Naive thymus-derived CD4-positive, alpha-beta T cell (primary cell): ENCODE measurements at regions not wholly inside any gene's neighbourhood (a gene's known extent, or its start where the extent isn't known, plus 50 kb on each side); places are given as distances from the start of the nearest gene placed in this dataset.

Source experiments
- ATAC-seq: fragments of 150-1000 bp; cut with Tn5 transposase; 2 replicates; pipeline ENCODE4 v1.10.0; 2021; ENCODE audit warnings: mild to moderate bottlenecking, moderate library complexity
- CTCF ChIA-PET: fragments of 350-600 bp; sonication (Branson Sonifier 250); formaldehyde crosslinking; loops from one replicate; lab custom pipeline; 2021; ENCODE audit warnings: antibody characterized with exemption; lab: Charles Lee
- POLR2A ChIA-PET: fragments of 350-600 bp; sonication (Branson Sonifier 250); formaldehyde crosslinking; loops from one replicate; lab custom pipeline; 2021; ENCODE audit warnings: antibody characterized with exemption, inconsistent platforms; lab: Charles Lee
- DNase-seq, 9 donors: peaks; one replicate each; pipeline versions ENCODE4 v3.0.0 to v3.0.0-alpha.2; 2020 to 2022; ENCODE audit warnings: mixed read lengths in 1 of 9
- H3K27ac ChIP-seq: one replicate; pipeline ENCODE4 v1.7.0; 2013; ENCODE audit warnings: mild to moderate bottlenecking, low read depth, low read length, moderate library complexity
- H3K27me3 ChIP-seq, 2 donors: one replicate each; pipeline ENCODE4 v1.7.0; 2013; ENCODE audit warnings: low read length in 2 of 2, mild to moderate bottlenecking in 2 of 2, moderate library complexity in 2 of 2; ENCODE audit not compliant: control insufficient read depth in 2 of 2, insufficient read depth in 2 of 2
- H3K36me3 ChIP-seq, 3 experiments: 1 replicate in 2 of 3; 2 replicates in 1 of 3; pipeline ENCODE4 v1.7.0; 2013; ENCODE audit warnings: low read length in 3 of 3, mild to moderate bottlenecking in 3 of 3, moderate library complexity in 1 of 3; ENCODE audit not compliant: insufficient read depth in 3 of 3, control insufficient read depth in 2 of 3
- H3K4me1 ChIP-seq, 2 donors: one replicate each; pipeline ENCODE4 v1.7.0; 2013; ENCODE audit warnings: low read length in 2 of 2, mild to moderate bottlenecking in 2 of 2, moderate library complexity in 1 of 2; ENCODE audit not compliant: control insufficient read depth in 2 of 2, insufficient read depth in 2 of 2
- H3K4me3 ChIP-seq: 2 replicates; pipeline ENCODE4 v1.7.0; 2013; ENCODE audit warnings: mild to moderate bottlenecking, low read length
- H3K9me3 ChIP-seq, 3 experiments: 1 replicate in 2 of 3; 2 replicates in 1 of 3; pipeline ENCODE4 v1.7.0; 2013; ENCODE audit warnings: low read length in 3 of 3; ENCODE audit not compliant: control insufficient read depth in 2 of 3
- H3K27ac Mint-ChIP-seq, 9 donors: one replicate each; pipeline ENCODE4 v1.8.0; 2020 to 2022; ENCODE audit warnings: mixed read lengths in 9 of 9, mild to moderate bottlenecking in 8 of 9, moderate library complexity in 5 of 9, inconsistent platforms in 2 of 9
- H3K27me3 Mint-ChIP-seq, 5 donors: one replicate each; pipeline ENCODE4 v1.8.0; 2021 to 2022; ENCODE audit warnings: mixed read lengths in 5 of 5, mild to moderate bottlenecking in 1 of 5
- H3K36me3 Mint-ChIP-seq, 5 donors: one replicate each; pipeline ENCODE4 v1.8.0; 2020 to 2022; ENCODE audit warnings: mixed read lengths in 5 of 5, mild to moderate bottlenecking in 3 of 5, inconsistent platforms in 1 of 5
- H3K4me1 Mint-ChIP-seq, 7 donors: one replicate each; pipeline ENCODE4 v1.8.0; 2020 to 2022; ENCODE audit warnings: mixed read lengths in 7 of 7, mild to moderate bottlenecking in 3 of 7, inconsistent platforms in 1 of 7
- H3K4me3 Mint-ChIP-seq, 10 donors: one replicate each; pipeline ENCODE4 v1.8.0; 2020 to 2022; ENCODE audit warnings: mild to moderate bottlenecking in 10 of 10, mixed read lengths in 10 of 10, moderate library complexity in 6 of 10, inconsistent platforms in 2 of 10
- H3K9me3 Mint-ChIP-seq, 11 donors: one replicate each; pipeline ENCODE4 v1.8.0; 2020 to 2022; ENCODE audit warnings: mixed read lengths in 11 of 11, mild to moderate bottlenecking in 4 of 11, inconsistent platforms in 1 of 11, moderate library complexity in 1 of 11
- intact Hi-C, 2 donors: fragments of 100-400 bp; cut with micrococcal nuclease; formaldehyde crosslinking; loops; one replicate each; pipeline ENCODE4 v1.15.1; 2023

DNA sequence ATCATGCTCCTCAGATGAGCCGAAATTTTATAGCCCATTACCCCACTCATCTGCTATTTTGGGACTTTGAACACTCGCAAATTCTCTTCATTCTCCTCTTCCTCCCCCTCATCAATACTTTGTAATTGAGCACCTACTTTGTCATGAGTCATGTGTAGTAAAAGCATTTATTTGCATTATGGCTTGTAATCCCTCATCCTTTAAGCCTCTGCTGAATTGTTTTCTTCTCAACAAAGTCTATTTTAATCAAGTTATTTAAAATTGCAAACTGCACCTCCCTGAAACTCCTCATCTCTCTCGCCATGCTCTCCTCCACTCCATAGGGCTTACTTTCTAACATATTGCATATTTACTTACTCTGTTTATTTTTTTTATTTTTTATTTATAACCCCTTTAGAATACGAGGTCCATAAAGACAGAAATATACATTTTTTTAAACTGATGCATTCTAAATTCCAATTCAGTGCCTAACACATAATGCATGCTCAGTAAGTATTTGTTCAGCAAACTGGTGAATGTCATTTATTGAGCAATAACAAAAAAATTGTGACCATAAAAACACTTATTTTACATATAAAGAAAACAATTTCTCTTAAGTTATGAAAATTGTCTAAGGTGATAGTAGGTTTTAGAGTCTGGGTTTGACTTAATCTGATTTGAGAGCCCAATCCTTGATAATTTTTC is 161.7 kb downstream of the FASLG start:
- ChIA-PET CTCF (interaction anchor here (0.7 kb wide), 1 partner anchor 55 kb away, joined by 3 read pairs; no protein-coding TSS in a partner anchor), POLR2A (no interaction called here)
- DNase-seq (no peak), ATAC-seq (no peak)
- H3K27me3 ChIP-seq, result no peaks in the 10 kb centered on the region
- Mint-ChIP-seq H3K36me3 (peaks cover 0 to 11% (median 0%) of the 10 kb centered on the region in 5 donors), H3K9me3 (peaks cover 0 to 7% (median 0%) of the 10 kb centered on the region in 11 donors), H3K27ac (peak overlapping the region in 1 of 9 donors; percentile 89), H3K4me1 (peaks cover 29 to 56% (median 36%) of the 10 kb centered on the region in 7 donors), H3K27me3 (peaks cover 0 to 20% (median 0%) of the 10 kb centered on the region in 5 donors), H3K4me3 (no peak overlapping the region)
- intact Hi-C loops, result loop anchor here (10.0 kb wide), 2 partner anchors 224 to 1004 kb away; partner anchors contain the start of genes CENPL (in 1 of the 2) and DARS2 (in 1 of the 2)
- H3K36me3 ChIP-seq, result no peaks in the 10 kb centered on the region
- no peaks in the 10 kb centered on the region for H3K9me3 ChIP-seq
- no peak overlapping the region for H3K27ac ChIP-seq
- H3K4me3 ChIP-seq, result no peak overlapping the region
- H3K4me1 ChIP-seq, result peaks cover 6 to 17% of the 10 kb centered on the region in 2 donors

DNA sequence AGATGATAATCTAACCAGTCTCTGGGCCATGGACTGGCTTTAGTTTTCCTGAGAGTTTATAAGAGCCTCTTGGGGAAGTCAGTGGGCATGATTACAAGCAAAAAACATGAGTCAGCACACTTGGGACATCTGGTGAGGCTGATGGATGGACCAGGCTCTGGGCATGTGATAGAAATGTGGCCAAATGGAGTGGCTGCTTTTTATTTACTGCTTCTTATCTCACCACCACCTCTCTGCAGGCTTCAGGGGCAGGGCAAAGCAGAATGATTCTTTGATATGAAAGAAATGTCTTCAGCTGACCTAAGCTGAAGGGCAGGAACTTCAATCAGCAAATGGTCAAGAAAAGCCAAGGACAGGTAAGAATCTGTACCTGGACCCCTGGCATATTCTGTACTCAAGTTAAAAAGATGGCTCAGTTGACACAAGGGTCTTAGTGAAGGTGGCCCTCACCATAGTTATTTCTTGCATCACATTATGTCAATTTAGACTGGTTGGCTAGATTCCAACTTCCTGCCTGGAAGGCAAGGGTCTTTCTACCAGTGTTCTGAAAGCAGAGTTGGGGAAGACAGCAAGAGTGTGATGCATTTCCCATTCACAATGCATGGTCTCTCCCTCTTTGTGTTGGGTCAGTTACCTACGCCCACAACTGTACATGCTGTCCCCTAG is 162.8 kb downstream of the FASLG start:
- no peaks in the 10 kb centered on the region for H3K27me3 ChIP-seq
- DNase-seq (no peak), ATAC-seq (no peak)
- ChIA-PET CTCF (no interaction called here), POLR2A (no interaction called here)
- intact Hi-C loops, result loop anchor here (10.0 kb wide), 2 partner anchors 223 to 1003 kb away; partner anchors contain the start of genes CENPL (in 1 of the 2) and DARS2 (in 1 of the 2)
- Mint-ChIP-seq H3K27ac (peak overlapping the region in 1 of 9 donors; percentile 46), H3K4me3 (no peak overlapping the region), H3K4me1 (peaks cover 23 to 51% (median 35%) of the 10 kb centered on the region in 7 donors), H3K27me3 (peaks cover 0 to 18% (median 0%) of the 10 kb centered on the region in 5 donors), H3K36me3 (peaks cover 0 to 5% (median 0%) of the 10 kb centered on the region in 5 donors), H3K9me3 (peaks cover 0 to 3% (median 0%) of the 10 kb centered on the region in 11 donors)
- no peaks in the 10 kb centered on the region for H3K36me3 ChIP-seq
- no peaks in the 10 kb centered on the region for H3K9me3 ChIP-seq
- no peak overlapping the region for H3K4me3 ChIP-seq
- no peak overlapping the region for H3K27ac ChIP-seq
- peaks cover 6 to 17% of the 10 kb centered on the region in 2 donors for H3K4me1 ChIP-seq

DNA sequence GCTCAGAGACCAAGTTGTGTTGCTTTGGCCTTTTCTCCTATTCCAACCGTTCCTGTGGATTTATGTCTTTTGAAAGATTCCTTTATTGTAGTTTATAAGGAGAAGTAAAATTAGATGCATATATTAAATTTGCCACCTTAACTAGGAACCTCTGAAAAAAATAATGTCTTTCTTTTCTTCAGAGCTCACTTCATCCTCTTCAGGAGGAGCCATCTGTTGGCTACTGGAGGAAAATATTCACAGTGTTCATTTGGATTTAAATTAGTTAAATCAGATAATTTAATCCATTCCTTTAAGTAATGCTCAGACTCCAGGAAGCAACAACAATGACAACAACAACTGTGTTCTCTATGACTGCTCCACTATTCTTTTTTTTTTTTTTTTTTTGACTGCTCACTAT is 164.0 kb downstream of the FASLG start:
- no peaks in the 10 kb centered on the region for H3K9me3 Mint-ChIP-seq
- intact Hi-C loops, result loop anchor here (10.0 kb wide), 2 partner anchors 222 to 1002 kb away; partner anchors contain the start of genes CENPL (in 1 of the 2) and DARS2 (in 1 of the 2)
- H3K4me1 ChIP-seq, result peaks cover 12 to 18% of the 10 kb centered on the region in 2 donors
- no peak overlapping the region for H3K27ac ChIP-seq
- peak overlapping the region in 2 of 9 donors; percentile 27 to 46 for H3K27ac Mint-ChIP-seq
- no peak for ATAC-seq
- H3K36me3 Mint-ChIP-seq, result peaks cover 0 to 3% (median 0%) of the 10 kb centered on the region in 5 donors
- H3K27me3 ChIP-seq, result no peaks in the 10 kb centered on the region
- H3K4me1 Mint-ChIP-seq, result peaks cover 20 to 41% (median 27%) of the 10 kb centered on the region in 7 donors
- ChIA-PET CTCF (interaction anchor here (0.6 to 1.2 kb wide), 4 partner anchors 80 to 597 kb away, joined by 3 to 5 read pairs (median 4); no protein-coding TSS in a partner anchor), POLR2A (interaction anchor here (0.7 kb wide), 1 partner anchor 22 kb away, joined by 3 read pairs; no protein-coding TSS in a partner anchor)
- no peak overlapping the region for H3K4me3 Mint-ChIP-seq
- H3K9me3 ChIP-seq, result no peaks in the 10 kb centered on the region
- H3K27me3 Mint-ChIP-seq, result peaks cover 0 to 15% (median 0%) of the 10 kb centered on the region in 5 donors
- no peaks in the 10 kb centered on the region for H3K36me3 ChIP-seq
- no peak overlapping the region for H3K4me3 ChIP-seq
- no peak for DNase-seq

DNA sequence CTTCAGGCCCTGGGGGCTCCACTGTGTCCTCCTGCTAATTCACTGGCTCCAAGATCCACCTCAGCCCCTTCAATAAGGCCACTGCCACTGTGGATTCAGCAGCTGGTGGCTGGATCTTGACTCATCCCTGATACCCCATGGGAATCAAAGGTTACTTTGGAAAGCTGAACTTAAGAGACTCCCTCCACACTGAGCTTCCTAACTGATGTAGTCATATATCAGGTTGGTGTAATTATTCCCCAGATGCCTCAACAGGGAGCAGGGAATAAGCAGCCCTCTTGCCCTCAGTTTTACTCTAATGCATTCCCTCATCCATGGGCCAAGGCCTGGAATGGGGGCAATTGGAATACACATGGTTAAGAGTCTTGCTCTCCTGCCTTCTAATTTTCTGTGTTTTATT is 164.6 kb downstream of the FASLG start:
- intact Hi-C loops, result loop anchor here (10.0 kb wide), 2 partner anchors 221 to 1001 kb away; partner anchors contain the start of genes CENPL (in 1 of the 2) and DARS2 (in 1 of the 2)
- Mint-ChIP-seq H3K27ac (peak overlapping the region in 2 of 9 donors; percentile 9 to 46), H3K27me3 (peaks cover 0 to 15% (median 0%) of the 10 kb centered on the region in 5 donors), H3K4me3 (no peak overlapping the region), H3K4me1 (peaks cover 15 to 34% (median 21%) of the 10 kb centered on the region in 7 donors), H3K36me3 (peaks cover 0 to 3% (median 0%) of the 10 kb centered on the region in 5 donors), H3K9me3 (no peaks in the 10 kb centered on the region)
- no peaks in the 10 kb centered on the region for H3K36me3 ChIP-seq
- ATAC-seq, result no peak
- CTCF ChIA-PET, result interaction anchor here (0.6 to 1.2 kb wide), 4 partner anchors 81 to 597 kb away, joined by 3 to 5 read pairs (median 4); no protein-coding TSS in a partner anchor
- peaks cover 17 to 18% of the 10 kb centered on the region in 2 donors for H3K4me1 ChIP-seq
- H3K9me3 ChIP-seq, result no peaks in the 10 kb centered on the region
- H3K27me3 ChIP-seq, result no peaks in the 10 kb centered on the region
- no peak overlapping the region for H3K27ac ChIP-seq
- no peak overlapping the region for H3K4me3 ChIP-seq
- POLR2A ChIA-PET, result no interaction called here
- no peak for DNase-seq

DNA sequence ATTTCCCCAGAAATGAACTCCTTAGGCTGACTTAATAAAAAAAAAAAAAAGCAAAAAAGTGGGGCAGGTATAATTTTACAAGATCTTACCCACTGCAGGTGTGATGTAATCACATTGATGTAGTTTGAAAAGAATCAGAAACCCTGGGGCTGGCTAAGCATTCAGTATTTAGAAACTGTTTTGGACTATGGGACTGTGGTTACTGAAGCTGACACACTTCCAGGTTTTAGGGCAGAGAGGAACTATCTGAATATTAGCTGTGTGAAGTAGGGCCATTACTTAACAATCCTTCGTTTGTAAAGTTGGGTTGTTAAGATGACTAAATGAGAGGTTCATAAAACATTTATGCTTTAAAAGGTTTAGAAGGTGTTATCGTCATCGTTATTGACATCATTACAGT is 165.3 kb downstream of the FASLG start:
- no peak overlapping the region for H3K4me3 Mint-ChIP-seq
- H3K27me3 Mint-ChIP-seq, result peaks cover 0 to 16% (median 0%) of the 10 kb centered on the region in 5 donors
- intact Hi-C loops, result loop anchor here (10.0 kb wide), 2 partner anchors 221 to 1001 kb away; partner anchors contain the start of genes CENPL (in 1 of the 2) and DARS2 (in 1 of the 2)
- Histone ChIP-seq H3K4me3 (no peak overlapping the region), H3K27me3 (no peaks in the 10 kb centered on the region), H3K27ac (no peak overlapping the region), H3K4me1 (peaks cover 10 to 12% of the 10 kb centered on the region in 2 donors), H3K36me3 (no peaks in the 10 kb centered on the region), H3K9me3 (no peaks in the 10 kb centered on the region)
- ChIA-PET POLR2A (no interaction called here), CTCF (interaction anchor here (0.6 to 2.5 kb wide), 3 partner anchors 73 to 378 kb away, joined by 3 to 12 read pairs (median 6); no protein-coding TSS in a partner anchor)
- H3K9me3 Mint-ChIP-seq, result no peaks in the 10 kb centered on the region
- peak; percentile 44 for ATAC-seq
- DNase-seq, result no peak
- H3K36me3 Mint-ChIP-seq, result peaks cover 0 to 5% (median 0%) of the 10 kb centered on the region in 5 donors
- H3K27ac Mint-ChIP-seq, result no peak overlapping the region
- peaks cover 9 to 28% (median 14%) of the 10 kb centered on the region in 7 donors for H3K4me1 Mint-ChIP-seq
